Muscle of back (tissue), 3 donors: ENCODE measurements at regions not wholly inside any gene's neighbourhood (a gene's known extent, or its start where the extent isn't known, plus 50 kb on each side); places are given as distances from the start of the nearest gene placed in this dataset.

Experiments used
- DNase-seq, 3 donors: peaks; one replicate each; pipeline versions ENCODE4 v3.0.0 to v3.0.0-alpha.2; 2013

DNA sequence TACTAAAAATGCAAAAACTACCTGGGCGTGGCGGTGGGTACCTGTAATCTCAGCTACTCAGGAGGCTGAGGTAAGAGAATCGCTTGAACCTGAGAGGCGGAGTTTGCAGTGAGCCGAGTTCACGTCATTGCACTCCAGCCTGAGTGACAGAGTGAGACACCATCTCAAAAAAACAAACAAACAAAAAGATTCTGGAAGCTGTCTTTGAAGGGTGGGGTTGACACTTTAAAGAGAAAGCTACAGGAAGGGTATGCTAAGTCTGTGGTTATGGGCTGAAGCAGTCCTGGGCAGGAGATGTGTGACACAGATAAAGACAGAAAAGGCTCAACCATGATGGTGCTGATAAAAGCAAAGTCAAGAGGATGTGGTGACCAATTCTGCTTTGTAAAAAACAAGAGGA, 328.5 kb upstream of the AMELY start:
- no peak for DNase-seq

DNA sequence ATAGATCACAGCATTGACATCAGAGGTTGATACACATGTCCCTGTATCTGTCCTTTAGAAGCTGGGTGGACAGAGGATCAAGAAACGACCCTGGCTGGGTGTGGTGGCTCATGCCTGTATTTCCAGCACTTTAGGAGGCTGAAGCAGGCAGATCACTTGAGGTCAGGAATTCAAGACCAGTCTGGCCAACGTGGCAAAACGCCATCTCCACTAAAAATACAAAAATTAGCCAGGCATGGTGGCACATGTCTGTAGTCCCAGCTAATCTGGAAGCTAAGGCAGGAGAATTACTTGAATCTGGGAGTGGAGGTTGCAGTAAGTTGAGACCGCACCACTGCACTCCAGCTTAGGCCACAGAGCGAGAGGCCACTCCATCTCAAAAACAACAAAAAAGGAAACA, 300.4 kb upstream of the AMELY start:
- DNase-seq, result no peak

DNA sequence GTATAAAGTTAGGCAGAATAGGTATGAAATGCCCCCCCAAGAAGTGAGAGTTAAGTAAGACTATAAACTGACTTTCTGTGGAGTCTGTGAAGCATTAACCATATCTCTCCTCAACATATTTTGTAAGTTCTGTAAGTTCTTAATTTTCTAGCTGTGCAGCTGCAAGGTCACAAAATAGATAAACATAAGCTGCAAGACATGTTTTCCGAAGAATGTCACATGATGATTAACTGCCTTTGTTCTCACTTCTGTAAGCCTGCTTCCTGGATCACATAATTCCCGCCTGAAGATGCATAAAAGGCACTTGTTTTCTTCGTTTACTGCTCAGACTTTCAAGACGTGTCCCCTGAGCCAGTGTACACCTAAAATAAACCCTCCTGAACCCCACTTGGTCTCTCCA, 292.9 kb upstream of the AMELY start:
- peak in 2 of 3 donors; percentile 0 to 9 for DNase-seq

DNA sequence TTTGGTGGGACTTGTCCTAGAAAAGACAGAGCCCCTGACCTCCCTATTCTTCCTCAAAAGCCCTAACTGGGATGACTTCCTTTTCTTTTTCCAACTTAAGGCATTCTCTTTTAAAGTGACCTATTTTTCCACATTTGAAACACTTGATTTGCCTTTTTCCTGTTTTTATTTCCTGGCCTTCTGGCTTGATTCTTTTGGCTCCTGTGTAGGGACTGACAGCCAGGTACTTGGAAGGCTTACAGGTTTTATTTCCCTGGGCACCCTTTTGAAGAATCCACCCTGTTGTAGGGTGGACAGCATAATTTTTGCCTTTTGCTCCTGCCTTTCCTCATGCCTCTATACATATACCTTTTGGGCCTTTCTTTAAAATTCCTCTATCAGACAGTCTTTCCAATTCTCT, 271.0 kb upstream of the AMELY start:
- DNase-seq, result no peak

DNA sequence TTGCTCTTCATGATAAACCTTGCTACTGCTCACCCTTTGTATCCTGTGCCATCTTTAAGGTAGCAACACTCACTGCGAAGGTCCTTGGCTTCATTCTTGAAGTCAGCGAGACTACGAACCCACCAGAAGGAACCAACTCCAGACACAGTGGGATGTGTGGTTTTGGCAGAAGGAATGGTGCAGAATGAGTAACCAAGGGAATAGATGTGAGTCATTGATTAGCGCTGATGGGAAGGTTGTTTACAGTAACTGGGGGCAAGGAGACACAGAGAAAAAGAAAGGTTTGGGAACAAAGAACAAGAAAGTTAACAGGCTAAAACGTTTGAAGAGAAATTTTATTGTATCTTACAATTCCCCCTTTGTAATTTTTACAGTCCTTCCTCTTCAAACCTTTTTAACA, 266.1 kb upstream of the AMELY start:
- DNase-seq, result peak in 1 of 3 donors; percentile 39

DNA sequence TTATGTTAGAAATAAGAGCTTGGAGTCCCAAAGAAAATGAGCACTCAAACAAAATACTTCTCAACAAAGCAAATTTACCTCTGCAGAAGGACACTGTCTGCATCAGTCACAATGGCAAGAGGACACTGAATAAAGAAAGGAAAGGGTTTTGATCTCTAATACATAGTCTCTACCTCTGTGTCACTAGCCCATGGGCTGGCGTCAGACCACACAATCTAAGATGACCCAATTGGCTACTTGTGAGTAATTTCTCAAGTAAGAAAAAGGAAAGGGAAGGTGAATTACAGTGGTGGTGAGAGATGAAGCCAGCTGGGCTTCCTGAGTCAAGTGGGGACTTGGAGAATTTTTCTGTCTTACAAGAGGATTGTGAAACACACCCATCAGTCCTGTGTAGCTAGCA, 257.9 kb upstream of the AMELY start:
- no peak for DNase-seq

DNA sequence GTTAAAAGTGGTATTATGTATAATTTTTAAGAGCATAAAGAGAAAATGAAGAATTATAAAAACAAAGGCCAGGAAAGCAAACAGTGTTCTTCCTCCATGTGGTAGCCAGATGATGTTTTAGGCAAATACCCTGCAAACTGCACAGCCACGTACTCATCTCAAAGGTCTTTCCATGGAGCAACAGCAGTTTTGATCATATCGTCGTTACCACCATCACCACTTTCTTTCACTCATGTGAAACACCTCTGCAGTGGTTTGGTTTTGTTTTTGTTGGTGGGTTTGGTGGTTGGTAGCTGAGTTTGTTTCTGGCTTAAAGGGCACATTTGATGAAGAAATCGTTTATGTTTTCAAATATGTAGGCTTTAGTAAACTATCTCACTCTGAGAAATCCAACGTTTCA, 229.9 kb upstream of the AMELY start:
- no peak for DNase-seq
